ENCODE measurements at regions not wholly inside any gene's neighbourhood (a gene's known extent, or its start where the extent isn't known, plus 50 kb on each side); places are given as distances from the start of the nearest gene placed in this dataset.

GRCh38 chr16:25493136-25493811 is 198.5 kb upstream of the HS3ST4 start:
- Histone ChIP-seq H3K27me3 (ENCODE audit: control insufficient read depth, insufficient read depth, low read length) (no peaks in the 10 kb centered on the region), H3K9me3 (ENCODE audit: control insufficient read depth, insufficient read depth, low read depth, low read length) (no peaks in the 10 kb centered on the region), H3K79me2 (ENCODE audit: control insufficient read depth, insufficient read depth, low read length) (no peaks in the 10 kb centered on the region), H3K4me2 (ENCODE audit: extremely low read depth, insufficient read depth, low read length) (no peak overlapping the region), H3K9ac (ENCODE audit: insufficient read depth, low read length) (no peak overlapping the region), H4K20me1 (ENCODE audit: control insufficient read depth, extremely low read depth, insufficient read depth, low read length) (no peaks in the 10 kb centered on the region), H3K4me1 (ENCODE audit: control insufficient read depth, extremely low read depth, insufficient read depth, low read length) (no peaks in the 10 kb centered on the region), H2AFZ (ENCODE audit: low read length) (no peak overlapping the region), H3K36me3 (ENCODE audit: control insufficient read depth, insufficient read depth, low read length) (no peaks in the 10 kb centered on the region), H3K27ac (ENCODE audit: insufficient read depth, low read length) (no peak overlapping the region), H3K4me3 (replicated peaks in 1 of 4; ENCODE audit: control extremely low read depth in 1 of 4, insufficient read depth in 1 of 4, low read depth in 3 of 4, low read length in 4 of 4) (no peak overlapping the region)
- no peak for TF ChIP-seq EZH2 (IDR thresholded peaks at IDR 0.05; ENCODE audit: low read length, missing control alignments)
- peak in 1 of 2 donors; percentile 25 for DNase-seq (ENCODE audit: low read depth in 2 of 2)

- no peak overlapping the region for H3K4me3 ChIP-seq (replicated peaks in 1 of 4; ENCODE audit: control extremely low read depth in 1 of 4, insufficient read depth in 1 of 4, low read depth in 3 of 4, low read length in 4 of 4)
- H3K4me2 ChIP-seq (ENCODE audit: extremely low read depth, insufficient read depth, low read length), result no peak overlapping the region
- no peaks in the 10 kb centered on the region for H3K27me3 ChIP-seq (ENCODE audit: control insufficient read depth, insufficient read depth, low read length)
- no peaks in the 10 kb centered on the region for H3K79me2 ChIP-seq (ENCODE audit: control insufficient read depth, insufficient read depth, low read length)
- H2AFZ ChIP-seq (ENCODE audit: low read length), result no peak overlapping the region
- DNase-seq (ENCODE audit: low read depth in 2 of 2), result no peak
- H3K36me3 ChIP-seq (ENCODE audit: control insufficient read depth, insufficient read depth, low read length), result no peaks in the 10 kb centered on the region
- H3K27ac ChIP-seq (ENCODE audit: insufficient read depth, low read length), result no peak overlapping the region
- H3K9ac ChIP-seq (ENCODE audit: insufficient read depth, low read length), result no peak overlapping the region
- no peaks in the 10 kb centered on the region for H3K4me1 ChIP-seq (ENCODE audit: control insufficient read depth, extremely low read depth, insufficient read depth, low read length)
- H4K20me1 ChIP-seq (ENCODE audit: control insufficient read depth, extremely low read depth, insufficient read depth, low read length), result no peaks in the 10 kb centered on the region
- TF ChIP-seq EZH2 (IDR thresholded peaks at IDR 0.05; ENCODE audit: low read length, missing control alignments), result no peak
- TF ChIP-seq, protein P1, sequence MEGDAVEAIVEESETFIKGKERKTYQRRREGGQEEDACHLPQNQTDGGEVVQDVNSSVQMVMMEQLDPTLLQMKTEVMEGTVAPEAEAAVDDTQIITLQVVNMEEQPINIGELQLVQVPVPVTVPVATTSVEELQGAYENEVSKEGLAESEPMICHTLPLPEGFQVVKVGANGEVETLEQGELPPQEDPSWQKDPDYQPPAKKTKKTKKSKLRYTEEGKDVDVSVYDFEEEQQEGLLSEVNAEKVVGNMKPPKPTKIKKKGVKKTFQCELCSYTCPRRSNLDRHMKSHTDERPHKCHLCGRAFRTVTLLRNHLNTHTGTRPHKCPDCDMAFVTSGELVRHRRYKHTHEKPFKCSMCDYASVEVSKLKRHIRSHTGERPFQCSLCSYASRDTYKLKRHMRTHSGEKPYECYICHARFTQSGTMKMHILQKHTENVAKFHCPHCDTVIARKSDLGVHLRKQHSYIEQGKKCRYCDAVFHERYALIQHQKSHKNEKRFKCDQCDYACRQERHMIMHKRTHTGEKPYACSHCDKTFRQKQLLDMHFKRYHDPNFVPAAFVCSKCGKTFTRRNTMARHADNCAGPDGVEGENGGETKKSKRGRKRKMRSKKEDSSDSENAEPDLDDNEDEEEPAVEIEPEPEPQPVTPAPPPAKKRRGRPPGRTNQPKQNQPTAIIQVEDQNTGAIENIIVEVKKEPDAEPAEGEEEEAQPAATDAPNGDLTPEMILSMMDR (conservative IDR thresholded peaks at IDR 0.05 in 1 of 2, IDR thresholded peaks at IDR 0.05 in 1 of 2; ENCODE audit: low read depth in 1 of 2, low read length in 2 of 2), result no peak
- H3K9me3 ChIP-seq (ENCODE audit: control insufficient read depth, insufficient read depth, low read depth, low read length), result no peaks in the 10 kb centered on the region
These were observed 203.3 kb upstream of the HS3ST4 start for GRCh38 chr16:25488435-25488834.

DNA sequence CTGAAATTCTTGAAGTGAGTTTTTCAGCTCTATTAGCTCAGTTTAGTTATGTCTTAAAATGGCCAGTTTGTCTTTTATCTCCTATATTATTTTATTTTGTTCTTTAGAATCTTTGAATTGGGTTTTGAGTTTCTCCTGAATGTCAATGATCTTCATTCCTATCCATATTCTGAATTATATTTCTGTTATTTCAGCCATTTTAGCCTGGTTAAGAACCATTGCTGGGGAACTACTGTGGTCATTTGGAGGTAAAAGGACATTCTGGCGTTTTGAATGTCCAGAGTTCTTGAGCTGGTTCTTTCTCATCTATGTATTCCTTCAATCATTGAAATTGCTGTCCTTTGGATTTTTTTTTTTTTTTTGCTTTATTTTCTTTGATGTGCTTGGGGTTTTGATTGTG is 203.9 kb upstream of the HS3ST4 start:
- TF ChIP-seq, protein P1 (conservative IDR thresholded peaks at IDR 0.05 in 1 of 2, IDR thresholded peaks at IDR 0.05 in 1 of 2; ENCODE audit: low read depth in 1 of 2, low read length in 2 of 2), result no peak
- TF ChIP-seq EZH2 (IDR thresholded peaks at IDR 0.05; ENCODE audit: low read length, missing control alignments), result no peak
- no peaks in the 10 kb centered on the region for H4K20me1 ChIP-seq (ENCODE audit: control insufficient read depth, extremely low read depth, insufficient read depth, low read length)
- H3K9ac ChIP-seq (ENCODE audit: insufficient read depth, low read length), result no peak overlapping the region
- no peaks in the 10 kb centered on the region for H3K4me1 ChIP-seq (ENCODE audit: control insufficient read depth, extremely low read depth, insufficient read depth, low read length)
- H3K9me3 ChIP-seq (ENCODE audit: control insufficient read depth, insufficient read depth, low read depth, low read length), result no peaks in the 10 kb centered on the region
- no peaks in the 10 kb centered on the region for H3K27me3 ChIP-seq (ENCODE audit: control insufficient read depth, insufficient read depth, low read length)
- H3K4me3 ChIP-seq (replicated peaks in 1 of 4; ENCODE audit: control extremely low read depth in 1 of 4, insufficient read depth in 1 of 4, low read depth in 3 of 4, low read length in 4 of 4), result no peak overlapping the region
- H3K4me2 ChIP-seq (ENCODE audit: extremely low read depth, insufficient read depth, low read length), result no peak overlapping the region
- DNase-seq (ENCODE audit: low read depth in 2 of 2), result no peak
- H3K27ac ChIP-seq (ENCODE audit: insufficient read depth, low read length), result no peak overlapping the region
- no peaks in the 10 kb centered on the region for H3K36me3 ChIP-seq (ENCODE audit: control insufficient read depth, insufficient read depth, low read length)
- H3K79me2 ChIP-seq (ENCODE audit: control insufficient read depth, insufficient read depth, low read length), result no peaks in the 10 kb centered on the region
- H2AFZ ChIP-seq (ENCODE audit: low read length), result no peak overlapping the region

Data from fibroblast of lung (primary cell).